ENCODE measurements at regions not wholly inside any gene's neighbourhood (a gene's known extent, or its start where the extent isn't known, plus 50 kb on each side); places are given as distances from the start of the nearest gene placed in this dataset.

GRCh38 chr1:68826836-68827235 lies 330.0 kb upstream of the DEPDC1 start:
- Histone ChIP-seq H3K4me3 (ENCODE audit: low read depth in 2 of 2, low read length in 1 of 2) (no peak overlapping the region), H3K9ac (no peak overlapping the region), H3K9me2 (no peaks in the 10 kb centered on the region), H3K79me2 (ENCODE audit: insufficient read depth) (no peaks in the 10 kb centered on the region), H3K27ac (ENCODE audit: low read depth in 2 of 2, low read length in 1 of 2) (no peak overlapping the region), H4K20me1 (ENCODE audit: insufficient read depth) (no peaks in the 10 kb centered on the region), H3K36me3 (replicated peaks in 1 of 2; ENCODE audit: control insufficient read depth in 1 of 2, insufficient read depth in 2 of 2, low read length in 1 of 2) (no peaks in the 10 kb centered on the region), H3K4me2 (no peak overlapping the region), H3K9me3 (no peaks in the 10 kb centered on the region), H3F3A (replicated peaks; ENCODE audit: insufficient read depth) (no peaks in the 10 kb centered on the region), H3K27me3 (ENCODE audit: insufficient read depth) (no peaks in the 10 kb centered on the region), H3K4me1 (ENCODE audit: control insufficient read depth in 1 of 2, insufficient read depth in 2 of 2, low read depth in 1 of 2, low read length in 1 of 2) (no peaks in the 10 kb centered on the region), H2AFZ (ENCODE audit: low read depth) (no peak overlapping the region)
- CTCF ChIA-PET: interaction anchor here (2.2 kb wide), 1 partner anchor 22 kb away, joined by 5 read pairs; no protein-coding TSS in a partner anchor
- no peak for DNase-seq
- POLR2A ChIA-PET: no interaction called here
- TF ChIP-seq SIN3A (IDR thresholded peaks at IDR 0.05; ENCODE audit: borderline replicate concordance, low read depth, low read length): no peak
- TF ChIP-seq MAX (IDR thresholded peaks at IDR 0.05; ENCODE audit: low read depth): no peak
- no peak for TF ChIP-seq USF1 (IDR thresholded peaks at IDR 0.05; ENCODE audit: borderline replicate concordance, low read depth)
- no peak for TF ChIP-seq EP300 (IDR thresholded peaks at IDR 0.05; ENCODE audit: borderline replicate concordance in 1 of 2, low read depth in 1 of 2, low read length in 1 of 2)
- no peak for TF ChIP-seq FOSL2 (IDR thresholded peaks at IDR 0.05; ENCODE audit: borderline replicate concordance, low read depth)
- TF ChIP-seq RXRA (IDR thresholded peaks at IDR 0.05; ENCODE audit: borderline replicate concordance, low read depth): no peak
- TF ChIP-seq RAD21 (IDR thresholded peaks at IDR 0.05; ENCODE audit: low read length): no peak
- no peak for TF ChIP-seq TEAD4 (IDR thresholded peaks at IDR 0.05; ENCODE audit: borderline replicate concordance, insufficient read depth)
- no peak for TF ChIP-seq CTCF (IDR thresholded peaks at IDR 0.05)
- no peak for TF ChIP-seq RFX5 (IDR thresholded peaks at IDR 0.05; ENCODE audit: low read length)
- TF ChIP-seq POLR2AphosphoS5 (IDR thresholded peaks at IDR 0.05; ENCODE audit: low read depth, low read length): no peak
- no peak for TF ChIP-seq REST (IDR thresholded peaks at IDR 0.05; ENCODE audit: low read depth, low read length)
- TF ChIP-seq NRF1 (IDR thresholded peaks at IDR 0.05; ENCODE audit: low read depth, low read length): no peak
- TF ChIP-seq FOXM1 (IDR thresholded peaks at IDR 0.05; ENCODE audit: low read depth): no peak
- TF ChIP-seq SMC3 (IDR thresholded peaks at IDR 0.05; ENCODE audit: low read depth, low read length): no peak
- TF ChIP-seq ELF1 (IDR thresholded peaks at IDR 0.05): no peak
- TF ChIP-seq IRF3 (IDR thresholded peaks at IDR 0.05; ENCODE audit: low read depth, low read length): no peak

All from SK-N-SH (cell line).